SK-N-SH (cell line): ENCODE measurements at regions not wholly inside any gene's neighbourhood (a gene's known extent, or its start where the extent isn't known, plus 50 kb on each side); places are given as distances from the start of the nearest gene placed in this dataset.
"Not testable (repeated sequence)": the region's sequence is repeated elsewhere in the genome, so short reads cannot be mapped to it uniquely, and the experiment has no call there.

Experiments used
- EZH2phosphoT487 ChIP-seq: fragments of 200-600 bp; sonication (generic); IDR thresholded peaks from 2 replicates; pipeline ENCODE4 v1.6.1; 2017; ENCODE audit warnings: low read depth, mixed run types, mild to moderate bottlenecking, antibody characterized with exemption, moderate library complexity, borderline replicate concordance
- POLR2AphosphoS5 ChIP-seq: IDR thresholded peaks from 2 replicates; pipeline ENCODE4 v1.6.1; 2012; ENCODE audit warnings: low read depth, low read length
- RAD21 ChIP-seq: IDR thresholded peaks from 2 replicates; pipeline ENCODE4 v1.6.1; 2012; ENCODE audit warnings: mild to moderate bottlenecking, low read length
- TF ChIP-seq, protein P1 (sequence below): fragments of 200-600 bp; sonication (generic); IDR thresholded peaks from 2 replicates; pipeline ENCODE4 v1.6.1; 2017; ENCODE audit warnings: antibody characterized with exemption, mild to moderate bottlenecking, moderate library complexity
- TF ChIP-seq, protein P2 (sequence below): IDR thresholded peaks from 2 replicates; pipeline ENCODE4 v1.6.1; 2012; ENCODE audit warnings: mild to moderate bottlenecking, low read depth, low read length, moderate library complexity

DNA sequence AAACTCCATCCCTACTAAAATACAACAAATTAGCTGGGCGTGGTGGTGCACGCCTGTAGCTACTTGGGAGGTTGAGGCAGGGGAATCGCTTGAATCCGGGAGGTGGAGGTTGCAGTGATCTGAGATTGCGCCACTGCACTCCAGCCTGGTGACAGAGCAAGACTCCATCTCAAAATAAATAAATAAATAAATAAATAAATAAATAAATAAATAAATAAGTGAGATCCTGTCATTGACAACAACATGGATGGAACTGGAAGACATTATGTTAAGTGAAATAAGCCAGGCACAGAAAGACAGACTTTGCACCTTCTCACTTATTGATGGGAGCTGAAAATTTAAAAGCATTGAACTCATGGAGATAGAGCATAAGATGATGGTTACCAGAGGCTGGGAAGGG, 111.2 kb downstream of the MOSPD2 start:
- TF ChIP-seq, protein P1, sequence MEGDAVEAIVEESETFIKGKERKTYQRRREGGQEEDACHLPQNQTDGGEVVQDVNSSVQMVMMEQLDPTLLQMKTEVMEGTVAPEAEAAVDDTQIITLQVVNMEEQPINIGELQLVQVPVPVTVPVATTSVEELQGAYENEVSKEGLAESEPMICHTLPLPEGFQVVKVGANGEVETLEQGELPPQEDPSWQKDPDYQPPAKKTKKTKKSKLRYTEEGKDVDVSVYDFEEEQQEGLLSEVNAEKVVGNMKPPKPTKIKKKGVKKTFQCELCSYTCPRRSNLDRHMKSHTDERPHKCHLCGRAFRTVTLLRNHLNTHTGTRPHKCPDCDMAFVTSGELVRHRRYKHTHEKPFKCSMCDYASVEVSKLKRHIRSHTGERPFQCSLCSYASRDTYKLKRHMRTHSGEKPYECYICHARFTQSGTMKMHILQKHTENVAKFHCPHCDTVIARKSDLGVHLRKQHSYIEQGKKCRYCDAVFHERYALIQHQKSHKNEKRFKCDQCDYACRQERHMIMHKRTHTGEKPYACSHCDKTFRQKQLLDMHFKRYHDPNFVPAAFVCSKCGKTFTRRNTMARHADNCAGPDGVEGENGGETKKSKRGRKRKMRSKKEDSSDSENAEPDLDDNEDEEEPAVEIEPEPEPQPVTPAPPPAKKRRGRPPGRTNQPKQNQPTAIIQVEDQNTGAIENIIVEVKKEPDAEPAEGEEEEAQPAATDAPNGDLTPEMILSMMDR: not testable (repeated sequence)
- TF ChIP-seq, protein P2, sequence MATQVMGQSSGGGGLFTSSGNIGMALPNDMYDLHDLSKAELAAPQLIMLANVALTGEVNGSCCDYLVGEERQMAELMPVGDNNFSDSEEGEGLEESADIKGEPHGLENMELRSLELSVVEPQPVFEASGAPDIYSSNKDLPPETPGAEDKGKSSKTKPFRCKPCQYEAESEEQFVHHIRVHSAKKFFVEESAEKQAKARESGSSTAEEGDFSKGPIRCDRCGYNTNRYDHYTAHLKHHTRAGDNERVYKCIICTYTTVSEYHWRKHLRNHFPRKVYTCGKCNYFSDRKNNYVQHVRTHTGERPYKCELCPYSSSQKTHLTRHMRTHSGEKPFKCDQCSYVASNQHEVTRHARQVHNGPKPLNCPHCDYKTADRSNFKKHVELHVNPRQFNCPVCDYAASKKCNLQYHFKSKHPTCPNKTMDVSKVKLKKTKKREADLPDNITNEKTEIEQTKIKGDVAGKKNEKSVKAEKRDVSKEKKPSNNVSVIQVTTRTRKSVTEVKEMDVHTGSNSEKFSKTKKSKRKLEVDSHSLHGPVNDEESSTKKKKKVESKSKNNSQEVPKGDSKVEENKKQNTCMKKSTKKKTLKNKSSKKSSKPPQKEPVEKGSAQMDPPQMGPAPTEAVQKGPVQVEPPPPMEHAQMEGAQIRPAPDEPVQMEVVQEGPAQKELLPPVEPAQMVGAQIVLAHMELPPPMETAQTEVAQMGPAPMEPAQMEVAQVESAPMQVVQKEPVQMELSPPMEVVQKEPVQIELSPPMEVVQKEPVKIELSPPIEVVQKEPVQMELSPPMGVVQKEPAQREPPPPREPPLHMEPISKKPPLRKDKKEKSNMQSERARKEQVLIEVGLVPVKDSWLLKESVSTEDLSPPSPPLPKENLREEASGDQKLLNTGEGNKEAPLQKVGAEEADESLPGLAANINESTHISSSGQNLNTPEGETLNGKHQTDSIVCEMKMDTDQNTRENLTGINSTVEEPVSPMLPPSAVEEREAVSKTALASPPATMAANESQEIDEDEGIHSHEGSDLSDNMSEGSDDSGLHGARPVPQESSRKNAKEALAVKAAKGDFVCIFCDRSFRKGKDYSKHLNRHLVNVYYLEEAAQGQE: not testable (repeated sequence)
- not testable (repeated sequence) for TF ChIP-seq RAD21, EZH2phosphoT487, POLR2AphosphoS5
